Activated CD8-positive, alpha-beta memory T cell treated with anti-CD3 and anti-CD28 coated beads for 36 hours (primary cell): ENCODE measurements at regions not wholly inside any gene's neighbourhood (a gene's known extent, or its start where the extent isn't known, plus 50 kb on each side); places are given as distances from the start of the nearest gene placed in this dataset.
"Not testable (repeated sequence)": the region's sequence is repeated elsewhere in the genome, so short reads cannot be mapped to it uniquely, and the experiment has no call there.

Experiments
- CTCF ChIA-PET: fragments of 350-600 bp; sonication (Branson Sonifier 250); formaldehyde crosslinking; loops from one replicate; lab custom pipeline; 2021; ENCODE audit warnings: antibody characterized with exemption; lab: Charles Lee
- POLR2A ChIA-PET: fragments of 350-600 bp; sonication (Branson Sonifier 250); formaldehyde crosslinking; loops from one replicate; lab custom pipeline; 2021; ENCODE audit warnings: antibody characterized with exemption; lab: Charles Lee

DNA sequence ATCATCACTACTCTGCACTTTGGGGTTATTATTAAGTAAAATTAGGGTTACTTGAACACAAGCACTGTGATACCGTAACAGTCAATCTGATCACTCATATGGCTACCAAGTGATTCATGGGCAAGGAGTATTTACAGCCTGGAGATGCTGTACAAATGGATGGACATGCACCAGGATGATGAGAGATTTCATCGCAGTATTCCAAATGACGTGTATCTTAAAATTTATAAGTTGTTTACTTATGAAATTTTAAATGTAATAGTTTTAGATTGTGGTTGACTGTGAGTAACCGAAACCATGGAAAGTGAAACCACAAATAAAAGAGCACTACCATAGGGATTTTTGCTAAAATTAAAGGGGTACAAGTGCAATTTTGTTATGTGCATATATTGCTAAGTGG lies 462.2 kb upstream of the PTGER4 start:
- CTCF ChIA-PET = no interaction called here

GRCh38 chr5:40210694-40211093 lies 469.0 kb upstream of the PTGER4 start:
- POLR2A ChIA-PET = no interaction called here
- CTCF ChIA-PET = no interaction called here

More for the DNA sequence above, 462.2 kb upstream of the PTGER4 start:
- POLR2A ChIA-PET = no interaction called here

- CTCF ChIA-PET = no interaction called here
- POLR2A ChIA-PET = interaction anchor here (0.8 kb wide), 1 partner anchor 18 kb away, joined by 3 read pairs; no protein-coding TSS in a partner anchor
These were observed 473.7 kb upstream of the PTGER4 start for GRCh38 chr5:40206030-40206429.

- POLR2A ChIA-PET = no interaction called here
These were observed 475.6 kb upstream of the PTGER4 start for GRCh38 chr5:40204144-40204543.

DNA sequence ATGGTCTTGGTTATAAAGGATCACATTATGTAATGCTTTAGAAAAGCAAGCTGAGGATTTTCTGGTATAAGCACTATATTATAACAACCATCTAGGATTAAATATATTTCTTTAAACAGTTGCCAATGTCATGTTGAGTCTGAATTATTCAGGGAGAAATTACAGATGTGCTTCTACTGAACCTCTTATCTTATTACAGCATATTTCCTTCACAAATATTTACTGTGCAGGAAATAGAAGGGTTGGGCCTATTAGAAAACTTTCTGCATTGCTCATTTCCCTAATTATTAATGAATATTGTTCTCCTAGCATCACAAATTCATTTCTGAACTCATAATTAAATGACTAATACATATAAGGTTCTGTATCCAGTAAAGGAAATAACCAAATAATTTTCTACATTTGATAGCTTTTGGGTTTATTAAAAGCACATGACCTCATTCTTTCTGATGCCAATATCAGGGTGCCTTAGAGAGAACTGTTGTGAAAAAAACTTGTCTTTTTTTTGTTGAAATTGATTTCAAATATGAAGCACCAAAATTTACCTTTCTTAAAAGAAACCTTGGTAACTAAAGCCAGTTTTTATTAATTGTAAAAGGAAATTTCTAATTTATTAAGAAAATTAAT lies 476.8 kb upstream of the PTGER4 start:
- ChIA-PET CTCF (no interaction called here), POLR2A (no interaction called here)

More at GRCh38 chr5:40204144-40204543, 475.6 kb upstream of the PTGER4 start:
- CTCF ChIA-PET = no interaction called here

- ChIA-PET CTCF (no interaction called here), POLR2A (no interaction called here)
These were observed 481.0 kb upstream of the PTGER4 start for GRCh38 chr5:40198736-40199135.

- POLR2A ChIA-PET, CTCF ChIA-PET: not testable (repeated sequence)
These were observed 484.1 kb upstream of the PTGER4 start for GRCh38 chr5:40195574-40195973.

- POLR2A ChIA-PET = no interaction called here
- CTCF ChIA-PET = no interaction called here
These were observed 488.6 kb upstream of the PTGER4 start for GRCh38 chr5:40191150-40191549.

GRCh38 chr5:40172721-40173120 lies 507.0 kb upstream of the PTGER4 start:
- CTCF ChIA-PET = no interaction called here
- POLR2A ChIA-PET = no interaction called here

GRCh38 chr5:40171971-40172370 lies 507.7 kb upstream of the PTGER4 start:
- POLR2A ChIA-PET = no interaction called here

DNA sequence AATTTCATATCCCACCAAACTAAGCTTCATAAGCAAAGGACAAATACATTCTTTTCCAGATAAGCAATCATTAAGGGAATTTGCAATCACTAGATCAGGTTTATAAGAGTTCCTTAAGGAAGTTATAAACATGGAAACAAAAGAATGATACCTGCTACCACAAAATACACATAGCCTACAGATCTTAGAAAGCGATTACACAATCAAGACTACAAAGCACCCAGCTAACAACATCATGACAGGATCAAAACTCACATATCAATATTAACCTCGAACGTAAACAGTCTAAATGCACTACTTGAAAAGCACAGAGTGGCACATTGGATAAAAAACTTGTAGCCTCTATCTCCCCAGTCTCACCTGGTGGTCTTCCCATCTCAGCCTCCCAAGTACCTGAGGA lies 512.4 kb upstream of the PTGER4 start:
- POLR2A ChIA-PET = no interaction called here

More at GRCh38 chr5:40171971-40172370, 507.7 kb upstream of the PTGER4 start:
- CTCF ChIA-PET = no interaction called here

DNA sequence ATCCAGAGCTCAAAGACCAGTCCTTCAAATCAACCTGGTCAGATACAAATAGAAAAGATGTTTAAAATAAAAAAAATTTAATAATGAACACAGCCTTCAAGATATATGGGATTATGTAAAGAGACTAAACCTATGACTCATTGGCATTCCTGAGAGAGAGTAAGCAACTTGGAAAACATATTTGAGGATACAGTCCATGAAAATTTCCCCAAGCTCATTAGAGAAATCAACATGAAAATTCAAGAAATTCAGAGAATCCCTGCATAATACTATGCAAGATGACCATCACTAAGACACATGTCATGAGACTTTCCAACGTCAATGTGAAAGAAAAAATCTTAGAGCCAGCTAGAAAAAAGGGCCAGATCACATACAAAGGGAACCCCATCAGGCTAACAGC lies 512.9 kb upstream of the PTGER4 start:
- ChIA-PET CTCF (no interaction called here), POLR2A (no interaction called here)

More for the DNA sequence above, 512.4 kb upstream of the PTGER4 start:
- CTCF ChIA-PET = no interaction called here

GRCh38 chr5:40165789-40166728 lies 513.7 kb upstream of the PTGER4 start:
- POLR2A ChIA-PET = no interaction called here

GRCh38 chr5:40165106-40165788 lies 514.5 kb upstream of the PTGER4 start:
- CTCF ChIA-PET = no interaction called here
- POLR2A ChIA-PET = no interaction called here

More at GRCh38 chr5:40165789-40166728, 513.7 kb upstream of the PTGER4 start:
- CTCF ChIA-PET = no interaction called here

DNA sequence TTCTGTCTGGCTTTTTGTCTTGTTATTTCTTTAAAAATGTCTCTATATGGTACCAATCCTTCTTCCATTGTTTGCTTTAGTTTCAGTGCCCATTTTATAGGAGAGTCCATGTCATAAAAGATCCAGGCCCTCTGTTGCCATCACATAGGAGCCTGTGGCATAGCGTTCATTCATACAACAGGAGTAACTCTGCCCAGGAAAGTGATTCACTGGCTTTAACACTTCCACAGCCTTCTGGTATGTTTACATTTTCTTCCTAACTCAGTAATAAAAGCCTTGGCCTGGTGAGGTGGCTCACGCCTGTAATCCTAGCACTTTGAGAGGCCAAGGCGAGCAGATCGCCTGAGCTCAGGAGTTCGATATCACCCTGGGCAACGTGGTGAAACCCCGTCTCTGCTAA lies 519.3 kb upstream of the PTGER4 start:
- POLR2A ChIA-PET = no interaction called here
- CTCF ChIA-PET = no interaction called here

DNA sequence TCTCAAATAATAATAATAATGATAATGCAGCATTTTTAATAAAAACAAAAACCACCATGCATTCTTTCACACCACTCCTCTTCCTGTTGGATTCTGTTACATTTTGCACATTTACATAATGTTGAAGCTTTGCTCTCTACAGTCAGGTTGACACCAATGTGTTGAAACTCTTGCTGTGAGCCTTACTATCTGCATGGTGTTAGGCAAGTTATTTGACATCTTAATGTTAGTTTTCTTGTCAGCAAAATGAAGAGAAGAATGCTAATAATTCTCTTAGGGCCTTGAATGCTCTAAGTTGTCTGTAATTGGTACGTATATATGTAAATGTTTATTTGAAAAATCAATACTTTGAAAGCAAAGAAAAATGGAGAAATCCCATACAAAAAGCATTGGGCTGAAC lies 525.5 kb upstream of the PTGER4 start:
- CTCF ChIA-PET = no interaction called here

GRCh38 chr5:40150896-40151295 lies 528.8 kb upstream of the PTGER4 start:
- POLR2A ChIA-PET = no interaction called here
- CTCF ChIA-PET = no interaction called here

More for the DNA sequence above, 525.5 kb upstream of the PTGER4 start:
- POLR2A ChIA-PET = no interaction called here

DNA sequence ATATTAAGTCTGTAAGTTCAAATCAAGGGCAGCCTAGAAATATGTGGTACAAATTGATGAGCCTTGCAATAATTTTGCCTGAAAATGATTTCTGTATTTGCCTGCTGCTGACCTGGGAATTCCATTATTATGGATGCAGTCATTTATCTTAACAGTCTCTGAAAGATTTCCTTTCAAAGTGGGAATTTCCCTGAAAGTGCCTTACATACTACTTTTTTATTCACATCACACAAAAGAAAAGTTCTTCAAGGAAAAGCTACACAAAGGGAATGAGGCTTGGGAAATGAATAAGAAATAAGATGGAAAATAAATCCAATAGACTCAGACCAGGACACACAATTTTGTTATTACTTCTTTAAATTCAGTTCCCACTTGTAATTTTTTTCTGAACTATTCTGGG lies 537.8 kb upstream of the PTGER4 start:
- ChIA-PET CTCF (no interaction called here), POLR2A (no interaction called here)

- ChIA-PET CTCF (no interaction called here), POLR2A (no interaction called here)
These were observed 538.3 kb upstream of the PTGER4 start for GRCh38 chr5:40141418-40141817.

- ChIA-PET CTCF (no interaction called here), POLR2A (no interaction called here)
These were observed 542.5 kb upstream of the PTGER4 start for GRCh38 chr5:40137223-40137622.
